ENCODE measurements at regions not wholly inside any gene's neighbourhood (a gene's known extent, or its start where the extent isn't known, plus 50 kb on each side); places are given as distances from the start of the nearest gene placed in this dataset.
"Not testable (repeated sequence)": the region's sequence is repeated elsewhere in the genome, so short reads cannot be mapped to it uniquely, and the experiment has no call there.

GRCh38 chr20:48453477-48454093 lies 374.2 kb downstream of the PREX1 start:
- H3K4me1 ChIP-seq (ENCODE audit: control insufficient read depth in 1 of 2, insufficient read depth in 2 of 2, low read length in 2 of 2), result peaks cover 0 to 5% of the 10 kb centered on the region in 2 donors
- no peaks in the 10 kb centered on the region for H3K9me3 ChIP-seq (ENCODE audit: control insufficient read depth in 1 of 2, low read length in 2 of 2)
- no peaks in the 10 kb centered on the region for H3K27me3 ChIP-seq (ENCODE audit: low read depth, low read length)
- no peaks in the 10 kb centered on the region for H3K36me3 ChIP-seq (ENCODE audit: control insufficient read depth in 1 of 2, insufficient read depth in 2 of 2, low read length in 2 of 2)
- H3K4me3 ChIP-seq (ENCODE audit: low read depth in 1 of 2, low read length in 2 of 2), result no peak overlapping the region
- no peak overlapping the region for H3K27ac ChIP-seq (ENCODE audit: low read length)

- H3K36me3 ChIP-seq (ENCODE audit: control insufficient read depth in 1 of 2, insufficient read depth in 2 of 2, low read length in 2 of 2), result no peaks in the 10 kb centered on the region
- H3K27me3 ChIP-seq (ENCODE audit: low read depth, low read length), result no peaks in the 10 kb centered on the region
- no peak overlapping the region for H3K27ac ChIP-seq (ENCODE audit: low read length)
- H3K4me3 ChIP-seq (ENCODE audit: low read depth in 1 of 2, low read length in 2 of 2), result no peak overlapping the region
- H3K4me1 ChIP-seq (ENCODE audit: control insufficient read depth in 1 of 2, insufficient read depth in 2 of 2, low read length in 2 of 2), result peaks cover 0 to 5% of the 10 kb centered on the region in 2 donors
- H3K9me3 ChIP-seq (ENCODE audit: control insufficient read depth in 1 of 2, low read length in 2 of 2), result no peaks in the 10 kb centered on the region
These were observed 376.4 kb downstream of the PREX1 start for GRCh38 chr20:48451401-48451800.

- H3K9me3 ChIP-seq (ENCODE audit: control insufficient read depth in 1 of 2, low read length in 2 of 2), result peaks cover 0 to 9% of the 10 kb centered on the region in 2 donors
- no peak overlapping the region for H3K4me3 ChIP-seq (ENCODE audit: low read depth in 1 of 2, low read length in 2 of 2)
- no peaks in the 10 kb centered on the region for H3K27me3 ChIP-seq (ENCODE audit: low read depth, low read length)
- no peak overlapping the region for H3K27ac ChIP-seq (ENCODE audit: low read length)
- peaks cover 0 to 5% of the 10 kb centered on the region in 2 donors for H3K4me1 ChIP-seq (ENCODE audit: control insufficient read depth in 1 of 2, insufficient read depth in 2 of 2, low read length in 2 of 2)
- H3K36me3 ChIP-seq (ENCODE audit: control insufficient read depth in 1 of 2, insufficient read depth in 2 of 2, low read length in 2 of 2), result no peaks in the 10 kb centered on the region
These were observed 378.9 kb downstream of the PREX1 start for GRCh38 chr20:48448666-48449600.

GRCh38 chr20:48447456-48447855 lies 380.3 kb downstream of the PREX1 start:
- Histone ChIP-seq H3K27ac (ENCODE audit: low read length) (no peak overlapping the region), H3K9me3 (ENCODE audit: control insufficient read depth in 1 of 2, low read length in 2 of 2) (peaks cover 0 to 22% of the 10 kb centered on the region in 2 donors), H3K27me3 (ENCODE audit: low read depth, low read length) (no peaks in the 10 kb centered on the region), H3K4me1 (ENCODE audit: control insufficient read depth in 1 of 2, insufficient read depth in 2 of 2, low read length in 2 of 2) (peaks cover 0 to 5% of the 10 kb centered on the region in 2 donors), H3K36me3 (ENCODE audit: control insufficient read depth in 1 of 2, insufficient read depth in 2 of 2, low read length in 2 of 2) (no peaks in the 10 kb centered on the region), H3K4me3 (ENCODE audit: low read depth in 1 of 2, low read length in 2 of 2) (no peak overlapping the region)

GRCh38 chr20:48445827-48446226 lies 382.0 kb downstream of the PREX1 start:
- Histone ChIP-seq H3K4me3 (ENCODE audit: low read depth in 1 of 2, low read length in 2 of 2) (no peak overlapping the region), H3K27me3 (ENCODE audit: low read depth, low read length) (no peaks in the 10 kb centered on the region), H3K36me3 (ENCODE audit: control insufficient read depth in 1 of 2, insufficient read depth in 2 of 2, low read length in 2 of 2) (no peaks in the 10 kb centered on the region), H3K27ac (ENCODE audit: low read length) (no peak overlapping the region), H3K9me3 (ENCODE audit: control insufficient read depth in 1 of 2, low read length in 2 of 2) (peaks cover 0 to 24% of the 10 kb centered on the region in 2 donors), H3K4me1 (ENCODE audit: control insufficient read depth in 1 of 2, insufficient read depth in 2 of 2, low read length in 2 of 2) (peaks cover 0 to 5% of the 10 kb centered on the region in 2 donors)

- H3K36me3 ChIP-seq (ENCODE audit: control insufficient read depth in 1 of 2, insufficient read depth in 2 of 2, low read length in 2 of 2), result no peaks in the 10 kb centered on the region
- peaks cover 0 to 24% of the 10 kb centered on the region in 2 donors for H3K9me3 ChIP-seq (ENCODE audit: control insufficient read depth in 1 of 2, low read length in 2 of 2)
- no peak overlapping the region for H3K27ac ChIP-seq (ENCODE audit: low read length)
- H3K27me3 ChIP-seq (ENCODE audit: low read depth, low read length), result no peaks in the 10 kb centered on the region
- H3K4me3 ChIP-seq (ENCODE audit: low read depth in 1 of 2, low read length in 2 of 2), result no peak overlapping the region
- H3K4me1 ChIP-seq (ENCODE audit: control insufficient read depth in 1 of 2, insufficient read depth in 2 of 2, low read length in 2 of 2), result peaks cover 0 to 3% of the 10 kb centered on the region in 2 donors
These were observed 383.6 kb downstream of the PREX1 start for GRCh38 chr20:48444249-48444648.

- Histone ChIP-seq H3K4me1 (ENCODE audit: control insufficient read depth in 1 of 2, insufficient read depth in 2 of 2, low read length in 2 of 2) (no peaks in the 10 kb centered on the region), H3K9me3 (ENCODE audit: control insufficient read depth in 1 of 2, low read length in 2 of 2) (peaks cover 0 to 27% of the 10 kb centered on the region in 2 donors), H3K27me3 (ENCODE audit: low read depth, low read length) (no peaks in the 10 kb centered on the region), H3K36me3 (ENCODE audit: control insufficient read depth in 1 of 2, insufficient read depth in 2 of 2, low read length in 2 of 2) (no peaks in the 10 kb centered on the region), H3K4me3 (ENCODE audit: low read depth in 1 of 2, low read length in 2 of 2) (no peak overlapping the region), H3K27ac (ENCODE audit: low read length) (no peak overlapping the region)
These were observed 386.9 kb downstream of the PREX1 start for GRCh38 chr20:48440916-48441315.

- not testable (repeated sequence) for H3K4me3 ChIP-seq (ENCODE audit: low read depth in 1 of 2, low read length in 2 of 2); H3K27me3 ChIP-seq (ENCODE audit: low read depth, low read length); H3K36me3 ChIP-seq (ENCODE audit: control insufficient read depth in 1 of 2, insufficient read depth in 2 of 2, low read length in 2 of 2); H3K4me1 ChIP-seq (ENCODE audit: control insufficient read depth in 1 of 2, insufficient read depth in 2 of 2, low read length in 2 of 2); H3K27ac ChIP-seq (ENCODE audit: low read length)
- peaks cover 0 to 26% of the 10 kb centered on the region in 2 donors for H3K9me3 ChIP-seq (ENCODE audit: control insufficient read depth in 1 of 2, low read length in 2 of 2)
These were observed 387.5 kb downstream of the PREX1 start for GRCh38 chr20:48440261-48440660.

GRCh38 chr20:48437146-48437545 lies 390.7 kb downstream of the PREX1 start:
- no peaks in the 10 kb centered on the region for H3K27me3 ChIP-seq (ENCODE audit: low read depth, low read length)
- H3K4me3 ChIP-seq (ENCODE audit: low read depth in 1 of 2, low read length in 2 of 2), result no peak overlapping the region
- H3K27ac ChIP-seq (ENCODE audit: low read length), result no peak overlapping the region
- no peaks in the 10 kb centered on the region for H3K36me3 ChIP-seq (ENCODE audit: control insufficient read depth in 1 of 2, insufficient read depth in 2 of 2, low read length in 2 of 2)
- H3K9me3 ChIP-seq (ENCODE audit: control insufficient read depth in 1 of 2, low read length in 2 of 2), result peaks cover 0 to 3% of the 10 kb centered on the region in 2 donors
- no peaks in the 10 kb centered on the region for H3K4me1 ChIP-seq (ENCODE audit: control insufficient read depth in 1 of 2, insufficient read depth in 2 of 2, low read length in 2 of 2)

- not testable (repeated sequence) for H3K27me3 ChIP-seq (ENCODE audit: low read depth, low read length); H3K4me3 ChIP-seq (ENCODE audit: low read depth in 1 of 2, low read length in 2 of 2); H3K9me3 ChIP-seq (ENCODE audit: control insufficient read depth in 1 of 2, low read length in 2 of 2); H3K4me1 ChIP-seq (ENCODE audit: control insufficient read depth in 1 of 2, insufficient read depth in 2 of 2, low read length in 2 of 2); H3K36me3 ChIP-seq (ENCODE audit: control insufficient read depth in 1 of 2, insufficient read depth in 2 of 2, low read length in 2 of 2); H3K27ac ChIP-seq (ENCODE audit: low read length)
These were observed 391.2 kb downstream of the PREX1 start for GRCh38 chr20:48436609-48437008.

GRCh38 chr20:48433178-48433577 lies 394.6 kb downstream of the PREX1 start:
- H3K36me3 ChIP-seq (ENCODE audit: control insufficient read depth in 1 of 2, insufficient read depth in 2 of 2, low read length in 2 of 2), result no peaks in the 10 kb centered on the region
- H3K27ac ChIP-seq (ENCODE audit: low read length), result no peak overlapping the region
- no peaks in the 10 kb centered on the region for H3K4me1 ChIP-seq (ENCODE audit: control insufficient read depth in 1 of 2, insufficient read depth in 2 of 2, low read length in 2 of 2)
- peaks cover 0 to 2% of the 10 kb centered on the region in 2 donors for H3K9me3 ChIP-seq (ENCODE audit: control insufficient read depth in 1 of 2, low read length in 2 of 2)
- H3K4me3 ChIP-seq (ENCODE audit: low read depth in 1 of 2, low read length in 2 of 2), result no peak overlapping the region
- H3K27me3 ChIP-seq (ENCODE audit: low read depth, low read length), result no peaks in the 10 kb centered on the region

All from muscle layer of duodenum (tissue), 2 donors.